ENCODE measurements at regions not wholly inside any gene's neighbourhood (a gene's known extent, or its start where the extent isn't known, plus 50 kb on each side); places are given as distances from the start of the nearest gene placed in this dataset.

GRCh38 chr14:104461676-104462449, 117.7 kb upstream of the C14orf180 start (continued):
- TF ChIP-seq ZBTB10 (tag by site-specific recombination; IDR thresholded peaks at IDR 0.05) (no peak), ZNF544 (tag by site-specific recombination; IDR thresholded peaks at IDR 0.05) (no peak), ZNF169 (tag by site-specific recombination; IDR thresholded peaks at IDR 0.05) (no peak), SP2 (tag by site-specific recombination; IDR thresholded peaks at IDR 0.05) (peak; percentile 3; the same call in 1 of the 2 replicates), ZNF423 (tag by site-specific recombination; IDR thresholded peaks at IDR 0.05) (peak; percentile 36), ZNF274 (IDR thresholded peaks at IDR 0.05; ENCODE audit: low read length) (no peak), ZNF274 (tag by site-specific recombination; IDR thresholded peaks at IDR 0.05; ENCODE audit: borderline replicate concordance) (no peak), HOXD13 (CRISPR knock-in tag; IDR thresholded peaks at IDR 0.05; ENCODE audit: borderline replicate concordance) (no peak), INSM2 (tag by site-specific recombination; IDR thresholded peaks at IDR 0.05) (no peak), ZNF112 (tag by site-specific recombination; IDR thresholded peaks at IDR 0.05) (no peak), ZNF223 (tag by site-specific recombination; IDR thresholded peaks at IDR 0.05) (no peak), FEZF1 (tag by site-specific recombination; IDR thresholded peaks at IDR 0.05) (no peak), KLF1 (tag by site-specific recombination; IDR thresholded peaks at IDR 0.05) (peak; percentile 75; the same call in 1 of the 2 replicates), ZNF626 (tag by site-specific recombination; IDR thresholded peaks at IDR 0.05) (no peak), KLF17 (tag by site-specific recombination; IDR thresholded peaks at IDR 0.05) (no peak), ZSCAN23 (tag by site-specific recombination; IDR thresholded peaks at IDR 0.05) (no peak), PBX3 (CRISPR knock-in tag; IDR thresholded peaks at IDR 0.05) (no peak), ZNF26 (tag by site-specific recombination; IDR thresholded peaks at IDR 0.05) (no peak), SETDB1 (IDR thresholded peaks at IDR 0.05; ENCODE audit: insufficient read length, low read length) (no peak), ZNF530 (tag by site-specific recombination; IDR thresholded peaks at IDR 0.05; ENCODE audit: low read depth) (no peak), ZNF202 (tag by site-specific recombination; IDR thresholded peaks at IDR 0.05; ENCODE audit: borderline replicate concordance) (no peak), ZNF404 (tag by site-specific recombination; IDR thresholded peaks at IDR 0.05) (no peak), ZNF558 (tag by site-specific recombination; IDR thresholded peaks at IDR 0.05) (no peak), MEIS1 (CRISPR knock-in tag; IDR thresholded peaks at IDR 0.05; ENCODE audit: borderline replicate concordance) (no peak), ZNF830 (tag by site-specific recombination; IDR thresholded peaks at IDR 0.05; ENCODE audit: low read depth) (no peak), ZNF366 (tag by site-specific recombination; conservative IDR thresholded peaks at IDR 0.05) (no peak), ZNF248 (tag by site-specific recombination; IDR thresholded peaks at IDR 0.05) (no peak), ZNF600 (tag by site-specific recombination; IDR thresholded peaks at IDR 0.05) (no peak), ZNF23 (tag by site-specific recombination; IDR thresholded peaks at IDR 0.05; ENCODE audit: borderline replicate concordance) (no peak), ZNF76 (tag by site-specific recombination; IDR thresholded peaks at IDR 0.05; ENCODE audit: borderline replicate concordance, low read depth) (no peak), ZNF549 (tag by site-specific recombination; IDR thresholded peaks at IDR 0.05) (no peak), ZNF426 (tag by site-specific recombination; IDR thresholded peaks at IDR 0.05) (no peak), ZNF473 (tag by site-specific recombination; IDR thresholded peaks at IDR 0.05) (no peak), ZNF610 (tag by site-specific recombination; IDR thresholded peaks at IDR 0.05; ENCODE audit: borderline replicate concordance) (no peak)

Measured in HEK293 (cell line).